Endothelial cell (in vitro differentiated cells): ENCODE measurements at regions not wholly inside any gene's neighbourhood (a gene's known extent, or its start where the extent isn't known, plus 50 kb on each side); places are given as distances from the start of the nearest gene placed in this dataset.

Experiments
- DNase-seq: peaks from one replicate; pipeline ENCODE4 v3.0.0; 2021; ENCODE audit warnings: low spot score
- H3K27ac Mint-ChIP-seq: one replicate; pipeline ENCODE4 v1.8.0; 2021; ENCODE audit warnings: mixed read lengths, inconsistent platforms; ENCODE audit not compliant: unreplicated experiment
- H3K27me3 Mint-ChIP-seq: one replicate; pipeline ENCODE4 v1.8.0; 2021; ENCODE audit warnings: mild to moderate bottlenecking, moderate library complexity, mixed read lengths, inconsistent platforms; ENCODE audit not compliant: unreplicated experiment
- H3K36me3 Mint-ChIP-seq: one replicate; pipeline ENCODE4 v1.8.0; 2021; ENCODE audit warnings: mild to moderate bottlenecking, low read depth, mixed read lengths, inconsistent platforms; ENCODE audit not compliant: unreplicated experiment
- H3K4me1 Mint-ChIP-seq: one replicate; pipeline ENCODE4 v1.8.0; 2021; ENCODE audit warnings: mild to moderate bottlenecking, mixed read lengths, inconsistent platforms; ENCODE audit not compliant: unreplicated experiment
- H3K4me3 Mint-ChIP-seq: one replicate; pipeline ENCODE4 v1.8.0; 2021; ENCODE audit warnings: mild to moderate bottlenecking, mixed read lengths, inconsistent platforms; ENCODE audit not compliant: unreplicated experiment
- H3K9me3 Mint-ChIP-seq: one replicate; pipeline ENCODE4 v1.8.0; 2021; ENCODE audit warnings: mixed read lengths, inconsistent platforms; ENCODE audit not compliant: unreplicated experiment
- CTCF ChIP-seq: fragments of 200-600 bp; sonication (generic); IDR thresholded peaks from one replicate; pipeline ENCODE4 v1.5.0; 2021; ENCODE audit warnings: antibody characterized with exemption; ENCODE audit not compliant: unreplicated experiment

- Mint-ChIP-seq H3K4me1 (peaks cover 10% of the 10 kb centered on the region), H3K9me3 (no peaks in the 10 kb centered on the region), H3K27me3 (peaks cover 6% of the 10 kb centered on the region), H3K27ac (peak overlapping the region; percentile 92), H3K36me3 (no peaks in the 10 kb centered on the region), H3K4me3 (peak overlapping the region; percentile 92)
- no peak for DNase-seq
- no peak for TF ChIP-seq CTCF
These were observed 146.3 kb downstream of the GPR85 start for GRCh38 chr7:112940314-112940732.

GRCh38 chr7:112939574-112940313 lies 146.9 kb downstream of the GPR85 start:
- peak overlapping the region; percentile 92 for H3K27ac Mint-ChIP-seq
- no peaks in the 10 kb centered on the region for H3K9me3 Mint-ChIP-seq
- H3K36me3 Mint-ChIP-seq, result no peaks in the 10 kb centered on the region
- no peak for TF ChIP-seq CTCF
- H3K4me1 Mint-ChIP-seq, result peaks cover 10% of the 10 kb centered on the region
- peak overlapping the region; percentile 92 for H3K4me3 Mint-ChIP-seq
- peaks cover 6% of the 10 kb centered on the region for H3K27me3 Mint-ChIP-seq
- peak; percentile 98 for DNase-seq

GRCh38 chr7:112938863-112939573 lies 147.6 kb downstream of the GPR85 start:
- no peak for TF ChIP-seq CTCF
- peaks cover 10% of the 10 kb centered on the region for H3K4me1 Mint-ChIP-seq
- peak overlapping the region; percentile 82 for H3K27ac Mint-ChIP-seq
- H3K4me3 Mint-ChIP-seq, result peak overlapping the region; percentile 92
- DNase-seq, result peak; percentile 63
- H3K9me3 Mint-ChIP-seq, result no peaks in the 10 kb centered on the region
- H3K36me3 Mint-ChIP-seq, result no peaks in the 10 kb centered on the region
- peaks cover 6% of the 10 kb centered on the region for H3K27me3 Mint-ChIP-seq

- H3K4me3 Mint-ChIP-seq, result no peak overlapping the region
- peaks cover 10% of the 10 kb centered on the region for H3K4me1 Mint-ChIP-seq
- H3K27ac Mint-ChIP-seq, result no peak overlapping the region
- no peaks in the 10 kb centered on the region for H3K9me3 Mint-ChIP-seq
- DNase-seq, result no peak
- H3K36me3 Mint-ChIP-seq, result no peaks in the 10 kb centered on the region
- TF ChIP-seq CTCF, result no peak
- peaks cover 6% of the 10 kb centered on the region for H3K27me3 Mint-ChIP-seq
These were observed 147.6 kb upstream of the TMEM168 start for GRCh38 chr7:112937651-112938415.
